GM06990 (cell line): ENCODE measurements at regions not wholly inside any gene's neighbourhood (a gene's known extent, or its start where the extent isn't known, plus 50 kb on each side); places are given as distances from the start of the nearest gene placed in this dataset.

ENCODE experiments used
- DNase-seq: peaks from one replicate; pipeline ENCODE4 v3.0.0-alpha.2; 2011; ENCODE audit not compliant: insufficient read length; ENCODE audit errors: extremely low read depth
- H3K27me3 ChIP-seq: replicated peaks from 2 replicates; pipeline ENCODE4 v1.6.0; 2011; ENCODE audit warnings: low read length; ENCODE audit not compliant: control insufficient read depth, insufficient read depth
- H3K36me3 ChIP-seq: 2 replicates; pipeline ENCODE4 v1.5.1; 2011; ENCODE audit warnings: low read length; ENCODE audit not compliant: control insufficient read depth, insufficient read depth
- H3K4me3 ChIP-seq: replicated peaks from 2 replicates; pipeline ENCODE4 v1.5.1; 2011; ENCODE audit warnings: low read depth, mild to moderate bottlenecking, control low read depth, low read length
- CTCF ChIP-seq: IDR thresholded peaks from 2 replicates; pipeline ENCODE4 v1.5.1; 2011; ENCODE audit warnings: low read length, control low read depth, mild to moderate bottlenecking, inconsistent platforms; ENCODE audit not compliant: insufficient read depth, poor library complexity, severe bottlenecking

- Histone ChIP-seq H3K36me3 (no peaks in the 10 kb centered on the region), H3K4me3 (no peak overlapping the region), H3K27me3 (no peaks in the 10 kb centered on the region)
- no peak for TF ChIP-seq CTCF
- no peak for DNase-seq
Observed at GRCh38 chr14:80124794-80125193, 86.5 kb downstream of the DIO2 start.

- no peak for DNase-seq
- H3K4me3 ChIP-seq = no peak overlapping the region
- H3K36me3 ChIP-seq = no peaks in the 10 kb centered on the region
- no peaks in the 10 kb centered on the region for H3K27me3 ChIP-seq
- TF ChIP-seq CTCF = no peak
Observed at GRCh38 chr14:80117876-80118275, 93.4 kb downstream of the DIO2 start.

GRCh38 chr14:80116157-80116556 is 95.1 kb downstream of the DIO2 start:
- no peak for DNase-seq
- no peak overlapping the region for H3K4me3 ChIP-seq
- H3K27me3 ChIP-seq = no peaks in the 10 kb centered on the region
- H3K36me3 ChIP-seq = no peaks in the 10 kb centered on the region
- no peak for TF ChIP-seq CTCF

GRCh38 chr14:80110721-80111120 is 100.6 kb downstream of the DIO2 start:
- no peak for TF ChIP-seq CTCF
- H3K36me3 ChIP-seq = no peaks in the 10 kb centered on the region

GRCh38 chr14:80109055-80109454 is 102.2 kb downstream of the DIO2 start:
- Histone ChIP-seq H3K27me3 (no peaks in the 10 kb centered on the region), H3K36me3 (no peaks in the 10 kb centered on the region), H3K4me3 (no peak overlapping the region)
- no peak for DNase-seq
- no peak for TF ChIP-seq CTCF

More at GRCh38 chr14:80110721-80111120, 100.6 kb downstream of the DIO2 start:
- DNase-seq = no peak
- Histone ChIP-seq H3K4me3 (no peak overlapping the region), H3K27me3 (no peaks in the 10 kb centered on the region)

- no peaks in the 10 kb centered on the region for H3K27me3 ChIP-seq
- DNase-seq = no peak
- TF ChIP-seq CTCF = no peak
- H3K4me3 ChIP-seq = no peak overlapping the region
- H3K36me3 ChIP-seq = no peaks in the 10 kb centered on the region
Observed at GRCh38 chr14:80108430-80108829, 102.9 kb downstream of the DIO2 start.
